ENCODE measurements at regions not wholly inside any gene's neighbourhood (a gene's known extent, or its start where the extent isn't known, plus 50 kb on each side); places are given as distances from the start of the nearest gene placed in this dataset.
A peak's percentile ranks its signal among the peaks of the same experiment; 100 is the strongest.
"Not testable (repeated sequence)": the region's sequence is repeated elsewhere in the genome, so short reads cannot be mapped to it uniquely, and the experiment has no call there.

DNA sequence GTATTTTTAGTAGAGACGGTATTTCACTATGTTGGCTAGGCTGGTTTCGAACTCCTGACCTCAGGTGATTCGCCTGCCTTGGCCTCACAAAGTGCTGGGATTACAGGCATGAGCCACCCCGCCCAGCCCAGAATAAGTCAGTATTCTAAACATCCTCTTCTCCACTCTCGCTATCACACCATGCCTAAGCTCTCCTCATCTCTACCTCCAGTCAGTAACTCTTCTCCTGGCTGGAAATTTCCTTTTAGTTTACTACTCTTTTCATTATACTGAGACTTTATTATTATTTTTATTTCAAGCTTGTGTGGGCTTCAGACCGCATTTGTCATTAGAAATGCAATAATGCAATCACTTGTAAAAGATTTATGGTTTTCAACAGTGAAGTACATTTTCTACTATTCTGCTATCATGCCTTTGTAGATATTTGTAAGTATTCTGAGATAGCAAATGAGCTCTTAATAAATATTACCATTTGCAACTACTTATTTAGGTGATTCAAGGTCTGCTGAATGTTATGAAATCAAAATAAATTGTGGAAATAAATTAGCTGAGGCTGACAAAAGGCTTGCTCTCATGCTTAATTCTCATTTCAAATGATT is 617.3 kb upstream of the GOT2 start:
- no peak for DNase-seq

DNA sequence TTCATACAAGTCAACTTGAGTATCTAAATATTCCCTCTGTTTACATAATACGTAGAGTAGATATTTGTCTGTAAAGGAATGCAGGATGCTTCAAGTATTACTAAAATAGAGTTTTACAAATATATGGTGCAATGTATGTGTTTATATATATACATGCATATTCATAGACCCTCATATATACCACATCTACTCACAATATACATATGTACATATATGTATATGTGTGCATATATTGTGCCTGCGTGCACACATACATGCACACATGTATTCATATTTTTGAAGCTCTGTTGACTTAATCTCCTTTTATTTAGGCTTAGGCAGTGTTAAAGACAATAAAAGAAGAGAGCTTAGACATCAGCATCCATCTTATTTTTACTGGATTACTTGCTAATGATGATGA is 616.6 kb upstream of the GOT2 start:
- no peak for DNase-seq

DNA sequence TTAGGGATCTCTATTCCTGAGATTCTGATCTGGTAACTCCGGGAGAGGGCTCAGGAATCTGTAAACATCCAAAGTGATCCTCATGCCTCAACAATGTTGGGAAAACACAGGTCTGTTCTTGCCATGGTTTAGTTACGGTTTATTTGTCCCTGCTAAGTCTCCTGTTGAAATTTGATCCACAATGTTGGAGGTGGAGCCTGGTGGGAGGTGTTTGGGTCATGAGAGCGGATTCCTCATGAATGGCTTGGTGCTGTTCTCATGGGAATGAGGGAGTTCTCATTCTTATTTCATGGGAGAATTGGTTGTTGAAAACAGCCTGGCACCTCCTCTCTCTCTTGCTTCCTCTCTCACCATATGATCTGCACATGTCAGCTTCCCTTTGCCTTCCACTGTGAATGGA is 608.6 kb upstream of the GOT2 start:
- no peak for DNase-seq

DNA sequence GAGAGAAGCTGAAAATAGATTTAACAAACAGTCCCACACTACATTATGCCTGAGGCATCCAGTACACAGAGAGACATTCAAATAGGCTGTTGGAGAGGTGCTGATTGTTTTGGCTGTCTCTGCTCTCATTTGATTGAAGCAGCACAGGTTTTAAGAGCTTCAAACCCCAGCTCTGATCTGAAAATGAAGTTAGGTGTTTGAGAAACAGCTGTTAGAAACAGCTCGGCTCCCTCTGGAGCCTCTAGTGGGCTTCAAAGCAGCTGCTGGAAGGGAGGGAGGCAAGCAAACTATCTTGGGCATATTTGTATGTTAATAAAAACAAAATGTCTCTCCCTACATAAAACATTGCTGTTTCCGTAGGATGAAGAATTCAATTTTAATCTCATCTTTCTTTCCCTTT is 607.3 kb upstream of the GOT2 start:
- peak; percentile 9 to 41 for DNase-seq

DNA sequence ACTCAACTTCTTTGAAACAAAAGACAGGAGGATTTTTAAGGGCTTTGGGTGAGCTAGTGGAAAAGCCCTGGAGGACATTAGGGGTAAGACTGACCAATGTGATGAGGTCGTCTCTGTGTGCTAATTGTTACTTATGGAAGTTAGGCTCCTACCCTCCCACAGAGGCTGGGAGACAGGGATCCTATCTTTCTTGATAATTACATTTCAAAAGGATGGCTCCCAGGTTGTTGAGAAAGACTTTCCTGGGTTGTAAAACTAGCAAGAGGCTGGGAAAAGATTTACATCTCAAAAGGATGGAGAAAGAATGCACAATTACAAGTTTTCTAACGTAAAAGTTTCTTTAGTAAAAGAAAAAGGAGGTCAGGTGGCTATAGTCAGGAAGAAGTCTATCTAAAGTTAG is 605.8 kb upstream of the GOT2 start:
- no peak for DNase-seq

- no peak for DNase-seq
Measured at GRCh38 chr16:59336136-59336695, 602.1 kb upstream of the GOT2 start.

- not testable (repeated sequence) for DNase-seq
Measured at GRCh38 chr16:59331708-59332107, 597.6 kb upstream of the GOT2 start.

DNA sequence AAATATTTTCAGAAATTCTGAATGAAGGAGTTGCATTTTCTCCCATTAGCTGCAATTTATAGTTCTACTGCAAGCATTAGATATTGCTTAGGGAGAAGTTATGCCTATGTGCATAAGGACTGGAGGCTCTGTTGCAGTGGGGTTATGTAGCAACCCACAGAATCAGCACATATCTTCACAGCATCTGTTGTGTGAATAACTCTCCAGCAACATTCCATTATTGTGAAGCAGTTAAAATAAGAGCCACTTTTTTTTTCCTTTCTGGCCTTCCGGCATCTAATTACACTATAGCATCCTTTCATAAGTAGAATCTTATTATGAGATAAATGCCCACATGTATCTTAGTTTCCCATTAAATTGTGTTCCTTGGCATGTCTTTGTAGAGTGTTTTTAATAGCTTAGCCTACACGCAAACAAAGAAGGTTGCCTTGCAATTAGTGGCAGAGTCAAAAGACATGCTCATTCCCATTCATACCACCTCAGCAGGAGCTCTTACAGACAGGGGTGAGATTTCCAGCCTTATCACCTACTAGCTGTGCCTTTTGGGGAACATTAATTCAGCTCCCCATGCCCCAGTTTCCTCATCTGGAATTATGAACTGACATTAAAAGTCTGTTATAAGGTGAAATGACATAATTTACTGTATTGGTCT is 596.0 kb upstream of the GOT2 start:
- no peak for DNase-seq

DNA sequence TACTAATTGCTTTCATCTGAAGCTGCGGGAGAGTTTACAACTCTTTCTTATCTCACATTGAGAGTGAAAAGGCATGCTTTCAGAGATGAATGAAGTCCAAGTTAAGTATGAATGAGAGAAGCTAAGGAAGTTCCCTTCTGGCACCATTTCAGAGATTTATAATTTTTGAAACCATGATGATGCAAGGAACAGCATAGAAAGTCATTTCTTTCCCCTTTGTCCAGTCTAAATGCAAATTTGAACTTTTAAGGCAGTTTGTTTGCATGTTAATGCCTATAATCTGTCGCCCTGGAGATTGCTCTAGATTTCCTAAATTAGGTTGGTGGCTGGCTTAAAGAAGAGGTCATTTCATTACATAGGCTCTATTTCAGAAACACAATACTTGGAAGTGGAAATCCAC is 594.8 kb upstream of the GOT2 start:
- no peak for DNase-seq

DNA sequence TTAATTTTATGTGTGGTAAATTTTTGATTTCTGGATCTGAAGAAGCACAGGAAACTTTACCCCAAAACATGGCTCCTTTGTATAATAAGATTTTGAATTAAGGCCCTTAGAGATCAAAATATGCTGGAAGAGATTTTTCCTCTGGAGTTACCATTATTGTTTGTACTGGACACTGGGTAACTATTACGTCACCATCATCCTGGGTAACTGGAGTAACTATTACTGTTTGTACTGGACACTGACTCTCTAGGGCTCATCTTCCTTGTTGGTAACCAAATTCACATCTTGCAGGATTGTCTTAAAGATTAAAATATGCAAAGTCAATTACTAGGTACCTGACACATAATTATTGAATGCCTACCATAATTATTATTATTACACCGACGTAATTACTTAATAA is 593.8 kb upstream of the GOT2 start:
- no peak for DNase-seq

DNA sequence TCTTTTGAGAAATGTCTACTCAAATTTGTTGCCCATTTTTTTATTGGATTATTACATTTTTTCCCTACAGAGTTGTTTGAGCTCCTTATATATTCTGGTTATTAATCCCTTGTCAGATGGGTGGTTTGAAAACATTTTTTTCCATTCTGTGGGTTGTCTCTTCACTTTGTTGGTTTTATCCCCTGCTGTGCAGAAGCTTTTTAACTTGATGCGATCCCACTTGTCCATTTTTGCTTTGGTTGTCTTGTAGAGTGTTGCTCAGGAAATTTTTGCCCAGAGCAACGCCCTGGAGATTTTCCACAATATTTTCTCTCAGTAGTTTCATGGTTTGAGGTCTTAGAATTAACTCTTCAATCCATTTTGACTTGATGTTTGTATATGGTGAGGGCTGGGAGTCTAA is 592.8 kb upstream of the GOT2 start:
- DNase-seq = no peak

GRCh38 chr16:59324462-59324861 is 590.3 kb upstream of the GOT2 start:
- no peak for DNase-seq

DNA sequence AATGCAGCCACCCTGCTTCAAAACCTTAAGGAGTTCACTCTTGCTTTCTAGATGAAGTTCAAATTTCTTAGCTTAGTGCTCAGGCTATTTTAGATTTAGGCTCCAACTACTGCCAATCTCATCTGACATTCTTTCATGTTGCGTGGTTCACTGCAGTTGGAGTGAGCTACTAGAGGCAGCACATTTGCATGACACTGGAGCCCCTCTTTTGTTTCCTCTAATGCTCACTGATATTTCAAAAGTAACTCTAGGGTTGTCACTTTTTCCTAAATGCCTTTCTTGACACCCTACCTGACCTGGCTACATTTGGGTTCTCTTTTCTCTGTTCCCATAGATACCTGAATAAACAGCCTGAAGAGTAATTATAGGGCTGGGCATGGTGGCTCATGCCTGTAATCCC is 586.5 kb upstream of the GOT2 start:
- no peak for DNase-seq

DNA sequence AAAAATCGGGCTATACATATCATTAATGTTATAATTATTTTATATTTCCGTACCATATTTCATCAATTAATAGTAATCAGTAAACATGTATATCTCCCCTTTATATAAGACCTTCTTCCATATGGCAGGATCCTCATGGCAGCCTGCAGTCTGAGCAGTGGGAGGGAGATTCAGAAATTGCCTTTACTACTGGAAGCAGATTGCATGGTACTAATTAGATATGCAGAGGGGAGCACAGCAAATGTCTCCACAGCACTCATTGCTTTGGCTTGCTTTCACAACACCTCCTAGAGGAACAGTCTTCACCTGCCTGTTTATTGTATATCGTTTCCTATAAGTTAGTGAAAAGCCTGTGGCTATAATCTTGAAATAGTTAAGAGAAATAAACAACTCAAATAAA is 585.8 kb upstream of the GOT2 start:
- DNase-seq = no peak

- DNase-seq = no peak
Measured at GRCh38 chr16:59305850-59306249, 571.7 kb upstream of the GOT2 start.

DNA sequence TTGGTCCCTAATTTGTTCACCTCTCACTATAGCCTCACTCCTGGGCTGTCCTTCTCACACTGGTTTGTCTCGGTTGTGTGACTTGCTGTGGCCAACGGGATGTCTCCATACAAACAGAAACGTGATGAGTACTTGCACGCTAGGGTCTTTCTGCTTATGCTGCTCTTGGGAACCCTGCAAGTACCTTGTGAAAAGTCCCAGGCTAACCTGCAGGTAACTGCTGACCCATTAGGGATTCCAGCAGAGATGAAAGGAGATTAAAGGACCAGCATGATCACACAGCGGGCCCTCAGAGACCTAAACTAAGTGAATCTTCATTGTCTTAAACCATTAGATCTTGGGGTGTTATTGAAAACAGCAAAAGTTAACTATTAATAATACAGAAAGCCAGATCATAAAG is 562.8 kb upstream of the GOT2 start:
- DNase-seq = no peak

DNA sequence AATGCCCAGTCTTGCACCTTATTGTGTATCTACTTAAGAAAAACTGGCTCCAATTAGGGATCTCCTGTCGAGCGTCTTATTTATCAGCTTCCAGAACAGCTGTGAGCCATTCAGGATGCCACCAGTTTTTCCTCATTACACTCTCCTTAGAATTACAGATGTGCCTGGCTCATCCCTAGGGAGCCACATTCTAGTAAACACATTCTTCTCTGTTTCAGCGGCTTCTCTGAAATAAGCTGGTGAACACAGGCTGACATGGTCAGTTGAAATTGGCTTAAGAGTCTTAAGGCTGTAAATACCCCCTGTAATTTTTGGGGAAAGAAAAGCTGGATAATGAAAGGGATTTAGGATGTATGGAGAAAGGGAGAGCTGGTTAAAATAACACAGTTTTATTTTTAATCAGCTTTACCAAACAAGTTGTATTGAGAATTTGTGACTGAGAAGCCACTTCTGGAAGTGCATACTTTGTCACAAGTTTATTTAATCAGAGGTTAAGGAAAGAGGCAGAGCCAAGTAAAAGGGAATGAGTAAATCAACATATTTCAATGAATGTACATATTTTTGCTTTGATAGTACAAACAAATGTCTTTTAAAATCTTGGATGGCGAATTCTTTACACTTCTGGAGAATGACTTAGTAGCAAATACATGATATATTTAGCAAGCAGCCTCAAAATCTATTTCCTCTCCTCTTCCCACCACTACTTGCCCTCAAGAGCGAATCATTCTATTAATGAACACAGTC is 562.0 kb upstream of the GOT2 start:
- DNase-seq = no peak

DNA sequence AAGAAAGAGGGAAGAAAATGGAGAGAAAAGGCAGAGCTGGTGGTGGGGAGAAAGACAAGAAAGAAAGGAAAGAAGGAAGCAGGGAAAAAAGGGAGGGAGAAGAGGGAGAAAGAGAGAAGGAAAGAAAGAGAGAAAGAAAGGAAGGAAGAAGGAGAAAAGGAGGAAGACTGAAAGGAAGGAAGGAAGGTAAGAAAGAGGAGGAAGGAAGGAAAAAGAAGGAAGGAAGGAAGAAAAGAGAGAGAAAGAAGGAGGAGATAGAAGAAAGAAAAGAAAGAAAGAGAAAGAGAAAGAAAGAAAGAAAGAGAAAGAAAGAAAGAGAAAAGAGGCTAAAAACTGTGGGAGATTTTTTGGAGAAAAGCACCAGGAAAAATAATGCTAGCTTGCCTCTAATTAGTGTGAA is 561.4 kb upstream of the GOT2 start:
- no peak for DNase-seq

DNA sequence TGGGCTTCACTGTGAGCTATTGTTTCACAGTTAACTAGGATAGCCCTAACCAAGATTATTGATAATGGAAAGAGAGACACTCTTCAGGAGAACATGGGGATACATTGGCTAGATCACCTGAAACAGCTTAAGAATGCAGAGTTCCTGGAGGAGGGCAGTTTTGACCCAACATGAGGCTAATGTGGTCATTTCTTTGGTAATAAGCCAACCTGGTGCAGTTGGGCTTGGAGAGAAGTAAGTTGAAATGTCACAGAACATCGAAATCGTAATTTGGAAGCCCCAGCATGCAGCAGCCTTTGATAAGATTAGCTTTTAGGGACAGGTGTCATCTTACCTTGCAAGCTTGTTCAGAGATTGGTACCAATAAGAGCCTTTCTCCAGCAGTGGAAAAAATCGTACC is 556.6 kb upstream of the GOT2 start:
- DNase-seq = no peak

- DNase-seq = no peak
Measured at GRCh38 chr16:59289151-59289550, 555.0 kb upstream of the GOT2 start.

DNA sequence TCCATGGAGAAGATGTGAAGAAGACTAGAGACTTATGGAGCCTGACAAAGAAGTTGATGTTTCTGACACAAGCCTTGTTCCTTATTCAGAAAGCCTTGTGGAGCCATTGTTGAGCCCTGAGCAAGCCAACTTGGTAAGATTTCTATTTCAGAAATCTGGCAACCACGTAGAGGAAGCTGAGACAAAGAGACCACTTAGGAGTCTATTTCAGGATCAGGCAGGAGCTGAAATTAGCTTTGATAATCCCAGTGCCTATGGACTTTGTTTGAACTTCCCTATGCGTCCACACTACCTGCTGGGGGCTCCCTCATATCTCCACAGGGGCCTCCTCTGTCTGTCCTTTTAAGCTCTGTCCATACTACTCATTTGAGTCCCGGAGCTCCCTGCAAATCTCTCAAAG is 540.0 kb upstream of the GOT2 start:
- no peak for DNase-seq

GRCh38 chr16:59263955-59264354 is 529.8 kb upstream of the GOT2 start:
- DNase-seq = no peak

- no peak for DNase-seq
Measured at GRCh38 chr16:59260892-59261291, 526.8 kb upstream of the GOT2 start.

DNA sequence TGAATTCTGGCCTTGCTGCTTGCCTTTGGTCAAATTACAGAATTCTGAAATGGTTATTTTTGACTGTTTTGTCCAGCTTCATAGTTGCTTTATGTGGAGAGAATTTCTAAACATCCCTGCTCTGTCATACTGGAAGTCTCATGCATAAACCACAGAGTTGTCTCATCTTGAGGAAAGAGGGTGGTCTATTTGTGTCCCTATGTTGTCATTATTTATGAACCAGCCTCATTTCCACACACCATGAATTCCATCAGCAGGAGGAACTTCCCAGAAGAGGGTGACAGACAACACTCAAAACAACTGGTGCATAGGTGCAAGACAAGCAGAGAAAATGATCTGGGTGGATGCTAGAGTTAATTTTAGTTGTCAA is 525.8 kb upstream of the GOT2 start:
- DNase-seq = no peak
